ENCODE measurements at regions not wholly inside any gene's neighbourhood (a gene's known extent, or its start where the extent isn't known, plus 50 kb on each side); places are given as distances from the start of the nearest gene placed in this dataset.

- TF ChIP-seq CTCF (conservative IDR thresholded peaks at IDR 0.05; ENCODE audit: low read length) (no peak), EZH2phosphoT487 (IDR thresholded peaks at IDR 0.05; ENCODE audit: borderline replicate concordance) (no peak)
Observed at GRCh38 chr16:80158766-80159165, 382.0 kb upstream of the DYNLRB2 start.
